ENCODE measurements at regions not wholly inside any gene's neighbourhood (a gene's known extent, or its start where the extent isn't known, plus 50 kb on each side); places are given as distances from the start of the nearest gene placed in this dataset.

GRCh38 chr12:92223481-92223880, 77.8 kb upstream of the BTG1 start:
- DNase-seq (ENCODE audit: low spot score) = no peak

DNA sequence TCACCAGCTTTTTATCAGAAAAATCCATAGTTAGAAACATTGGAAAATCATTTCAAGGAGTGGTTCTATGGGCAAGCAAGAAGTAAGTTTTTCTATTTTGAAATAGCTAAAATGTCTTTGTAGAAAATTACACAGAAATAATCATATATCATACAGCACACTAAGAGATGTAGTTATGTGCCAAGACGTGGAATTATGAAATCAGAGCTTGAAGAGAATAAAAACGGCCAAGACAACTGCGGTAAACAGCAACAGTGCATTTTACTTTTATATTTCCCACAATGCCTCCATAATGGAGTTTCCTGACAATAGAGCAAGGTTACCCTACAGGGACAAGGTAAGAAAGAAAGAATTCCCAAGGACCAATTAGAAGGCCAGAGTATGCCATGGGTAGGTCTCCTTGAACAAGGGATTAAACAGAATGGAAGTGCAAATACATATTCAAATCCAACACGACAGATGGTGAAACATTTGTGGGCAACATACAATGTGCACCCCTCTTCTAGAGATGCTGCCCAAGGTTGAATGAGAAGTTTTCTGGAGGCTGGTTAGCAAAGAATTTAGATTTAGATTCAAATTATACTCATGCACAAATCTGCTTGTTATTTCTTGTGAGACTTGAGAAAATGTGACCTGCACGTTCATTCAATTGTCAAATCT, 76.1 kb upstream of the BTG1 start:
- DNase-seq (ENCODE audit: low spot score) = no peak

- no peak for DNase-seq (ENCODE audit: low spot score)
Measured at GRCh38 chr12:92218394-92219077, 72.9 kb upstream of the BTG1 start.

- DNase-seq (ENCODE audit: low spot score) = no peak
Measured at GRCh38 chr12:92216092-92216491, 70.4 kb upstream of the BTG1 start.

DNA sequence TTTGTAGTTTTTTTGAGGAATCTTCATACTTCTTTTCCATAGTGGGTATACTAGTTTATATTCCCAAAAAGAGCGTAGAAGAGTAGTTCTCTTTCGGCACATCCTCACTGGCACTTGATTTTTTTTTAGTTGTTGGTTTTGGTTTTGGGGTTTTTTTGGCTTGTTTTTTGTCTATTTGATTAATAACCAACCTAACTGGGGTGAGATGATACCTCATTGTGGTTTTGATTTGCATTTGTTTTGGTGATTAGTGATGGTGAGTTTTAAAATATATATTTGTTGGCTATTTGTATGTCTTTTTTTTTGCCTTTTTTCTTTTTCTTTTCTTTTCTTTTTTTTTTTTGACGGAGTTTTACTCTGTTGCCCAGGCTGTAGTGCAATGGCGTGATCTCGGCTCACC, 69.7 kb upstream of the BTG1 start:
- no peak for DNase-seq (ENCODE audit: low spot score)

DNA sequence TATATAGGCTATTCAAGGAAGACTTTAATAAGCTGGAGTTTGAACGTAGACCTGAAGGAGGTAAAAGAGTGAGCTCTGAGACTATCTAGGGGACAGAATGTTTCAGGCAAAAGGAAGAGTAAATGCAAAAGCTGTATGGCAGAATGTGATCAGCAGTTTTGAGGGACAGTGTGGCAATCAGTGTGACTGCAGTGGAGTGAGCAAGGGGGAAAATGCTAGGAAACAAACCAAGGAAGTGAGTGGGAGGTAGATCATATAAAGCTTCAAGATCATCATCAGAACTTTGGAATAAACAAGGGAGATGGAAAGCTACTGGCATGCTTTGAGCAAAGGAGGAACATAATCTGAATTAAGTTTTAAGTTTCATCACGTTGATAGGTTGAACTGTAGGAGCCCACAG, 67.5 kb upstream of the BTG1 start:
- no peak for DNase-seq (ENCODE audit: low spot score)

DNA sequence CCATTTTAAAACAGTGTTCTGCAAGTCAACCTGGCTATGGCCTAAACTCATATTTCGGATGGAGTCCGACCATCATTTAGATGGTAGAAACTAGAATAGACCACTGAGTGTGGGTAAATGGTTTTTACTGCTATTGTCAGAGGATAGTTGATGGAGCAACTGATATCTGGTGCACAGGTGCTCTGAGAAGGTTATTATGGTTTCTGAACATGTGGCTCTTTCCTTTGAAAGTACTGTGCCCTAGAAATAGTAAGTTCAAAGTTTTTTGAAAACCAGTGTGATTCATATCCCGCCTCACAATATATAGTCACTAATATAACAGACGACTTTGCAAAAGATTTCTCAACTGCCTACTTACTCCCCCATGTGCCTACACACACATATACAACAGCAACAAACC, 64.4 kb upstream of the BTG1 start:
- no peak for DNase-seq (ENCODE audit: low spot score)

DNA sequence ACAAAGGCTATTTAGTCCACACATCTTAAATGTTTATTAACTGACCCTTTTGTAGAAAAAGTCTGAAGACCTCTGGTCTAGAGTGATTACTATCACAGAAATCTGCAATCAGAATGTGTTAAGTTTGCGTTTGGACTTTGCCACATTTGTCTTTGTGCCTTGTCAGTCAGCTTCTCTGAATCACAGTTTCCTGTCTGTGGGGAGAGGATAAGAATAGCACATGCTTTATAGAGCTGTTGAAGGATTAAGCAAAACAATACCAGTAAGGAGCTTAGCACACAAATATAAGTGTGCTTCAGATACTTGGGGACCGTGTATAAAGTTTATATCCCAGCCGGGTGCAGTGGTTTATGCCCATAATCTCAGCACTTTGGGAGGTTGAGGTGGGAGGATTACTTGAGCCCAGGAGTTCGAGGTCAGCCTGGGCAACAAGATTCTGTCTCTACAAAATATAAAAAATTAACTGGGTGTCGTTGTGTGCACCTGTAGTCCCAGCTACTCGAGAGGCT, 63.0 kb upstream of the BTG1 start:
- DNase-seq (ENCODE audit: low spot score) = no peak

DNA sequence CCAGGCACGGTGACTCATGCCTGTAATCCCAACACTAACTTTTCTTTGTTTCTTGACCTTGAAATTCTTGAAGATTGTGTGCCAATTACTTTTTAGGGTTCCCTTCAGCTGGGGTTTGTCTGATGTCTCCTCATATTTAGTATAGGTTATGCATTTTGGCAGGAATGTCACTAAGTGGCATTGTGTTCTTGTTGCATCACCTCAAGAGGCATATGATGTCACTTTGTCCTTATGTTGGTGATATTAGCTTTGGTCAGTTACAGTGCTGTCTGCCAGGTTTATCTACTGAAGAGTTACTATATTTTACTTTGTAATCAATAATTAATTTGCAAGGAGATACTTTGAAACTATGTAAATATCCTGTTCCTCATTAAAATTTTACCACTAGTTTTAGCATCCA, 61.0 kb upstream of the BTG1 start:
- no peak for DNase-seq (ENCODE audit: low spot score)

- no peak for DNase-seq (ENCODE audit: low spot score)
Measured at GRCh38 chr12:92206011-92206410, 60.4 kb upstream of the BTG1 start.

- DNase-seq (ENCODE audit: low spot score) = no peak
Measured at GRCh38 chr12:92199819-92200576, 54.4 kb upstream of the BTG1 start.

DNA sequence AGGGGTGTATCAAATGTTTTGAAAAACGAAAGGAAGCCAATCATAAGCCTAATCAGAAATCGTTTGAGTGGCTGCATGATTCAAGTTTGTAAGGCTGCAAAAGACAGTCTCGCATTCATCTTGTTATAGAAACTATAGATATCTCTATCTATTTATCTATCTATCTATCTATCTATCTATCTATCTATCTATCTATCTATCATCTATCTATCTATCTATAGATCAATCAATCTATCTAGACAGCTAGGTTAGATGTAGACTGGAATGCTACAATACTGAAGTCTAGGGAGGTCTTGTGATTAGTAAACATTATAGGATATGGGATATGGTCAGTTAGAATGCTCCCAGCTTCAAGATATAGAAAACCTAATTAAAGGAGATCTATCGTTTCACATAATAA, 52.2 kb upstream of the BTG1 start:
- no peak for DNase-seq (ENCODE audit: low spot score)

- no peak for DNase-seq (ENCODE audit: low spot score)
Measured at GRCh38 chr12:92196368-92196767, 50.7 kb upstream of the BTG1 start.

Data from hematopoietic multipotent progenitor cell treated with erythropoietin and hydrocortisone succinate and interleukin-3 and kit ligand, for 15 days (in vitro differentiated cells).